ENCODE measurements at regions not wholly inside any gene's neighbourhood (a gene's known extent, or its start where the extent isn't known, plus 50 kb on each side); places are given as distances from the start of the nearest gene placed in this dataset.

DNA sequence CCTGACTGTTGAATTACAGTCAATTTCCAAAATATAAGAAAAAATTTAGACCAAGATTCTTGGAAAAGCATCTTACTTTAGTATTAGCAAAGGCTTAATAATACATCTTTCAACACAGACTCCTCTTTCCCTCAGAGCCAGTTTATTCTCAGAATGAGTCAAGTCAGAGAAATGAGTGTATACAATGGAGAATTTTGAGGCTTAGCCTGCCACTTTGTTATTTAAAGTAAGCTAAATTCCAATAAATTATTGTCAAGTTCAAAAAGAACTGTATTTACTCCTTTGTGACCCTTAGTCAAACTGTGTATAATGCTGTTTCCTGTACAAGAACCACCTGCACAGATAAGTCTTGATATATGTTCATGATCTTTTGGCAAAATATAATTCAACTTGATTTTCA lies 428.5 kb upstream of the ITGA1 start:
- H3K4me2 ChIP-seq (ENCODE audit: low read length) = no peak overlapping the region
- no peak overlapping the region for H2AFZ ChIP-seq (ENCODE audit: insufficient read depth, low read length, poor library complexity)
- H3K27ac ChIP-seq (ENCODE audit: low read depth, low read length) = no peak overlapping the region
- no peak overlapping the region for H4K8ac ChIP-seq (ENCODE audit: low read depth, low read length)
- no peaks in the 10 kb centered on the region for H3K79me1 ChIP-seq (ENCODE audit: low read length)
- H2BK5ac ChIP-seq (ENCODE audit: low read depth, low read length, poor library complexity) = no peak overlapping the region
- H3K27me3 ChIP-seq (ENCODE audit: insufficient read depth, low read length) = no peaks in the 10 kb centered on the region
- no peak overlapping the region for H3K4me3 ChIP-seq (ENCODE audit: low read depth, low read length)
- H3K14ac ChIP-seq (ENCODE audit: low read length) = no peak overlapping the region
- H3K79me2 ChIP-seq (ENCODE audit: control insufficient read depth, insufficient read depth, low read length, poor library complexity) = no peaks in the 10 kb centered on the region
- no peaks in the 10 kb centered on the region for H3K4me1 ChIP-seq (ENCODE audit: control insufficient read depth in 1 of 2, insufficient read depth in 2 of 2, low read length in 2 of 2)
- H4K91ac ChIP-seq (ENCODE audit: low read depth, low read length) = no peak overlapping the region
- H2AK5ac ChIP-seq (ENCODE audit: low read length) = no peak overlapping the region
- no peak overlapping the region for H3K23ac ChIP-seq (ENCODE audit: low read length)
- no peak overlapping the region for H3K9ac ChIP-seq (ENCODE audit: low read length)
- no peak overlapping the region for H3K4ac ChIP-seq (ENCODE audit: low read depth, low read length)
- H2BK120ac ChIP-seq (ENCODE audit: insufficient read depth, low read length, poor library complexity) = no peak overlapping the region
- H3K9me3 ChIP-seq (ENCODE audit: insufficient read depth, low read depth, low read length) = no peaks in the 10 kb centered on the region
- no peak overlapping the region for H3K18ac ChIP-seq (ENCODE audit: low read length)
- no peak overlapping the region for H2BK12ac ChIP-seq (ENCODE audit: low read length)
- DNase-seq = no peak
- no peaks in the 10 kb centered on the region for H3K36me3 ChIP-seq (ENCODE audit: control insufficient read depth in 1 of 2, insufficient read depth in 2 of 2, low read length in 2 of 2)
- H4K12ac ChIP-seq (ENCODE audit: low read depth, low read length) = no peak overlapping the region

DNA sequence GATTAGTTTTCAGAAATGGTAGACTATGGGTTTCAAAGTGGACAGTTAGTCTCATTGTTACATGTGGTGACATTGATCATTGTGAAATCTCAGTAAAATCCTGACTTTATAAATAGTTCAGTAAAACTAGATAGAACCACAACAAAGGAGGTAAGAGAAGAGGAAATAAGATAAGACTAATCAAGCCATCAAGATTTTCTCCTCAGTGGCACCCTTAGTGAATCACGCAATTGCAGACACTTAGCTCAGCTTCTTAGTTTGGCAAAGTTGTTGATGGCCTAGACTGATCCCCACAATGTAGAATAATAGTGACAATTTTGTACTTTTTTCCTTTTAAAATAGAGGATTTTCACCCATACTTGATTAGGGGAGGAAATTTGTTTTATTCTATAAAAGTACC lies 426.7 kb upstream of the ITGA1 start:
- Histone ChIP-seq H3K4me1 (ENCODE audit: control insufficient read depth in 1 of 2, insufficient read depth in 2 of 2, low read length in 2 of 2) (no peaks in the 10 kb centered on the region), H3K79me2 (ENCODE audit: control insufficient read depth, insufficient read depth, low read length, poor library complexity) (no peaks in the 10 kb centered on the region), H4K91ac (ENCODE audit: low read depth, low read length) (no peak overlapping the region), H3K79me1 (ENCODE audit: low read length) (no peaks in the 10 kb centered on the region), H3K23ac (ENCODE audit: low read length) (no peak overlapping the region), H2AFZ (ENCODE audit: insufficient read depth, low read length, poor library complexity) (no peak overlapping the region), H2BK120ac (ENCODE audit: insufficient read depth, low read length, poor library complexity) (no peak overlapping the region), H3K14ac (ENCODE audit: low read length) (no peak overlapping the region), H2BK5ac (ENCODE audit: low read depth, low read length, poor library complexity) (no peak overlapping the region), H4K8ac (ENCODE audit: low read depth, low read length) (no peak overlapping the region), H3K4me3 (ENCODE audit: low read depth, low read length) (no peak overlapping the region), H3K27ac (ENCODE audit: low read depth, low read length) (no peak overlapping the region), H3K4ac (ENCODE audit: low read depth, low read length) (no peak overlapping the region), H2BK12ac (ENCODE audit: low read length) (no peak overlapping the region), H3K36me3 (ENCODE audit: control insufficient read depth in 1 of 2, insufficient read depth in 2 of 2, low read length in 2 of 2) (no peaks in the 10 kb centered on the region), H3K9me3 (ENCODE audit: insufficient read depth, low read depth, low read length) (no peaks in the 10 kb centered on the region), H2AK5ac (ENCODE audit: low read length) (no peak overlapping the region), H4K12ac (ENCODE audit: low read depth, low read length) (no peak overlapping the region), H3K9ac (ENCODE audit: low read length) (no peak overlapping the region), H3K18ac (ENCODE audit: low read length) (no peak overlapping the region), H3K4me2 (ENCODE audit: low read length) (no peak overlapping the region), H3K27me3 (ENCODE audit: insufficient read depth, low read length) (no peaks in the 10 kb centered on the region)
- DNase-seq = no peak
- no CpG with 5 or more reads among the region's 1 CpG for WGBS (ENCODE audit: extremely low coverage, insufficient coverage, insufficient read length)

DNA sequence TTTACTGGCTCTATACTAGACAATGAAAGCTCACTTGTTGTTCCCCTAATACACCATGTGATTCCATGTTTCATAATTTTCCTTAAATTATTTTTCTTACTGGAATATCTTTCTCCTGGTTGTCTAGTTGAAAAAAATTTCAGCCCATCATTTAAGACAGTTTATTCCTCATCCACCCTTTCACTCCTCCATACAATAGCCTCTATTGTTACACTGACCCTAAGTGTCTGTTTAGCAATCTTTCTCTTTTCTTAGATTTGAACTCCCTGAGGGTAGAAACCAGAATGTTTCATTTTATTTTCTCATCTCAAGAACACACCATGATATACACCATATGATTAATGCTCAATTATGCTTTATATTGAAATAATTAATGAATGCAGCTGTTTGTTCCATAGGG lies 413.4 kb upstream of the ITGA1 start:
- Histone ChIP-seq H3K23ac (ENCODE audit: low read length) (no peak overlapping the region), H3K27ac (ENCODE audit: low read depth, low read length) (no peak overlapping the region), H2AK5ac (ENCODE audit: low read length) (no peak overlapping the region), H2BK120ac (ENCODE audit: insufficient read depth, low read length, poor library complexity) (no peak overlapping the region), H2BK5ac (ENCODE audit: low read depth, low read length, poor library complexity) (no peak overlapping the region), H3K4ac (ENCODE audit: low read depth, low read length) (no peak overlapping the region), H3K9ac (ENCODE audit: low read length) (no peak overlapping the region), H3K27me3 (ENCODE audit: insufficient read depth, low read length) (no peaks in the 10 kb centered on the region), H2AFZ (ENCODE audit: insufficient read depth, low read length, poor library complexity) (no peak overlapping the region), H3K18ac (ENCODE audit: low read length) (no peak overlapping the region), H4K91ac (ENCODE audit: low read depth, low read length) (no peak overlapping the region), H3K4me2 (ENCODE audit: low read length) (no peak overlapping the region), H4K8ac (ENCODE audit: low read depth, low read length) (no peak overlapping the region), H3K4me3 (ENCODE audit: low read depth, low read length) (no peak overlapping the region), H3K79me1 (ENCODE audit: low read length) (no peaks in the 10 kb centered on the region), H3K14ac (ENCODE audit: low read length) (no peak overlapping the region), H3K4me1 (ENCODE audit: control insufficient read depth in 1 of 2, insufficient read depth in 2 of 2, low read length in 2 of 2) (no peaks in the 10 kb centered on the region), H4K12ac (ENCODE audit: low read depth, low read length) (no peak overlapping the region), H3K79me2 (ENCODE audit: control insufficient read depth, insufficient read depth, low read length, poor library complexity) (no peaks in the 10 kb centered on the region), H3K9me3 (ENCODE audit: insufficient read depth, low read depth, low read length) (peaks cover 2% of the 10 kb centered on the region), H3K36me3 (ENCODE audit: control insufficient read depth in 1 of 2, insufficient read depth in 2 of 2, low read length in 2 of 2) (no peaks in the 10 kb centered on the region), H2BK12ac (ENCODE audit: low read length) (no peak overlapping the region)
- no peak for DNase-seq

DNA sequence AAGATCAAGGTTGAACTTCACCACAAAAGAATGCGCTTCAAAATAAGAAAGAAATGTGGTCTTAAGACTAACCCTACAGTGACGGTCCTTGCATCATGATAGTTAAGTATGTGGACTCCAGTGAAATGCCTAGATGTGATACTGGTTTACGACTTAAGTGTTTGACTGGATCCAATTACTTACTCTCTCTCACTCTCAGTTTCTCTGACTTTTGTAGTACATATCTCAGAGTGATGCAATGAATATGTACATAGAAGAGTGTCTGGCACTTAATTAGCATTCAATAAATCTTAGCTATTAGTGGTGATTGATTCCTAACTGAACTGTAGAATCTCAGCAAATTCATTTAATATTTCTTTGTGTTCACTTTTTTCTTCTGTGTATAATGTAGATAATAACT lies 411.7 kb upstream of the ITGA1 start:
- Histone ChIP-seq H2BK5ac (ENCODE audit: low read depth, low read length, poor library complexity) (no peak overlapping the region), H3K27ac (ENCODE audit: low read depth, low read length) (no peak overlapping the region), H3K4me1 (ENCODE audit: control insufficient read depth in 1 of 2, insufficient read depth in 2 of 2, low read length in 2 of 2) (no peaks in the 10 kb centered on the region), H2BK120ac (ENCODE audit: insufficient read depth, low read length, poor library complexity) (no peak overlapping the region), H3K18ac (ENCODE audit: low read length) (no peak overlapping the region), H3K4me2 (ENCODE audit: low read length) (no peak overlapping the region), H4K12ac (ENCODE audit: low read depth, low read length) (no peak overlapping the region), H3K4me3 (ENCODE audit: low read depth, low read length) (no peak overlapping the region), H2AFZ (ENCODE audit: insufficient read depth, low read length, poor library complexity) (no peak overlapping the region), H3K4ac (ENCODE audit: low read depth, low read length) (no peak overlapping the region), H3K79me2 (ENCODE audit: control insufficient read depth, insufficient read depth, low read length, poor library complexity) (no peaks in the 10 kb centered on the region), H3K36me3 (ENCODE audit: control insufficient read depth in 1 of 2, insufficient read depth in 2 of 2, low read length in 2 of 2) (no peaks in the 10 kb centered on the region), H3K9me3 (ENCODE audit: insufficient read depth, low read depth, low read length) (no peaks in the 10 kb centered on the region), H3K14ac (ENCODE audit: low read length) (no peak overlapping the region), H3K79me1 (ENCODE audit: low read length) (no peaks in the 10 kb centered on the region), H2BK12ac (ENCODE audit: low read length) (no peak overlapping the region), H3K23ac (ENCODE audit: low read length) (no peak overlapping the region), H3K27me3 (ENCODE audit: insufficient read depth, low read length) (no peaks in the 10 kb centered on the region), H4K91ac (ENCODE audit: low read depth, low read length) (no peak overlapping the region), H3K9ac (ENCODE audit: low read length) (no peak overlapping the region), H4K8ac (ENCODE audit: low read depth, low read length) (no peak overlapping the region), H2AK5ac (ENCODE audit: low read length) (no peak overlapping the region)
- no CpG with 5 or more reads among the region's 3 CpGs for WGBS (ENCODE audit: extremely low coverage, insufficient coverage, insufficient read length)
- no peak for DNase-seq

DNA sequence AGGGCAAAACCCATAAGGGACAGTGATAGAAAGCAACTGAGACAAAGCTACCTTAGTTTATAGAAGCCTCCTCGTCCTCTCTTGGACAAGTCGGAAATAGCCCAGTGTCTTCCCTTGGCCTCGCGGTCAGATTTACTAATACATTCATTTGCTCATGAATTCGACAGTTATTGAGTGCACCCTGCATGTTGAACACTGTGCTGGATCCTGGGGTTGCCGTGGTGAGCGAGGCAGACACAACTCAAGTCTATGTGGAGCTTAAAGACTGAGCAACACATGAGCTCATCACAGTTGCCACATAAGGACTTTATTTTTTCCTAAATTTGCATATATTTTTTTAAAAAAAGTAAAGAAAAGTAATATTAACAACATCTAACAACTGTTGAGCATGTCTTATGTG lies 411.1 kb upstream of the ITGA1 start:
- Histone ChIP-seq H3K4me1 (ENCODE audit: control insufficient read depth in 1 of 2, insufficient read depth in 2 of 2, low read length in 2 of 2) (no peaks in the 10 kb centered on the region), H2BK120ac (ENCODE audit: insufficient read depth, low read length, poor library complexity) (no peak overlapping the region), H3K36me3 (ENCODE audit: control insufficient read depth in 1 of 2, insufficient read depth in 2 of 2, low read length in 2 of 2) (no peaks in the 10 kb centered on the region), H3K4me3 (ENCODE audit: low read depth, low read length) (no peak overlapping the region), H2BK5ac (ENCODE audit: low read depth, low read length, poor library complexity) (no peak overlapping the region), H2AFZ (ENCODE audit: insufficient read depth, low read length, poor library complexity) (no peak overlapping the region), H3K79me2 (ENCODE audit: control insufficient read depth, insufficient read depth, low read length, poor library complexity) (no peaks in the 10 kb centered on the region), H3K79me1 (ENCODE audit: low read length) (no peaks in the 10 kb centered on the region), H3K18ac (ENCODE audit: low read length) (no peak overlapping the region), H3K9me3 (ENCODE audit: insufficient read depth, low read depth, low read length) (no peaks in the 10 kb centered on the region), H3K27me3 (ENCODE audit: insufficient read depth, low read length) (no peaks in the 10 kb centered on the region), H3K23ac (ENCODE audit: low read length) (no peak overlapping the region), H4K91ac (ENCODE audit: low read depth, low read length) (no peak overlapping the region), H4K12ac (ENCODE audit: low read depth, low read length) (no peak overlapping the region), H2AK5ac (ENCODE audit: low read length) (no peak overlapping the region), H3K14ac (ENCODE audit: low read length) (no peak overlapping the region), H4K8ac (ENCODE audit: low read depth, low read length) (no peak overlapping the region), H3K4ac (ENCODE audit: low read depth, low read length) (no peak overlapping the region), H3K27ac (ENCODE audit: low read depth, low read length) (no peak overlapping the region), H3K4me2 (ENCODE audit: low read length) (no peak overlapping the region), H2BK12ac (ENCODE audit: low read length) (no peak overlapping the region), H3K9ac (ENCODE audit: low read length) (no peak overlapping the region)
- no peak for DNase-seq
- no CpG with 5 or more reads among the region's 7 CpGs for WGBS (ENCODE audit: extremely low coverage, insufficient coverage, insufficient read length)
